ENCODE measurements at regions not wholly inside any gene's neighbourhood (a gene's known extent, or its start where the extent isn't known, plus 50 kb on each side); places are given as distances from the start of the nearest gene placed in this dataset.

- no peaks in the 10 kb centered on the region for H3K27me3 ChIP-seq (ENCODE audit: insufficient read depth)
- H3F3A ChIP-seq (replicated peaks; ENCODE audit: low read depth), result no peaks in the 10 kb centered on the region
- Mint-ChIP-seq H3K27ac (no peak overlapping the region), H3K4me3 (no peak overlapping the region), H3K9me3 (peaks cover 15% of the 10 kb centered on the region), H3K36me3 (ENCODE audit: low read depth) (no peaks in the 10 kb centered on the region; the same call in 2 of the 3 replicates), H3K27me3 (ENCODE audit: insufficient read depth, low read depth, poor library complexity) (peaks cover 8% of the 10 kb centered on the region), H3K4me1 (no peaks in the 10 kb centered on the region; the same call in 2 of the 3 replicates)
- ATAC-seq (no peak), DNase-seq (ENCODE audit: low spot score) (no peak)
- H3K4me1 ChIP-seq (ENCODE audit: insufficient read depth), result no peaks in the 10 kb centered on the region
- no peaks in the 10 kb centered on the region for H3K9me2 ChIP-seq (ENCODE audit: insufficient read depth)
- no peaks in the 10 kb centered on the region for H3K79me2 ChIP-seq (replicated peaks; ENCODE audit: insufficient read depth)
- no peak overlapping the region for H3K4me2 ChIP-seq
- no peak overlapping the region for H2AFZ ChIP-seq
- H3K27ac ChIP-seq (ENCODE audit: low read depth), result no peak overlapping the region
- no peaks in the 10 kb centered on the region for H3K36me3 ChIP-seq (ENCODE audit: insufficient read depth)
- TF ChIP-seq CTCF (conservative IDR thresholded peaks at IDR 0.05; ENCODE audit: low read depth in 2 of 2), result no peak
- TF ChIP-seq, protein P1, sequence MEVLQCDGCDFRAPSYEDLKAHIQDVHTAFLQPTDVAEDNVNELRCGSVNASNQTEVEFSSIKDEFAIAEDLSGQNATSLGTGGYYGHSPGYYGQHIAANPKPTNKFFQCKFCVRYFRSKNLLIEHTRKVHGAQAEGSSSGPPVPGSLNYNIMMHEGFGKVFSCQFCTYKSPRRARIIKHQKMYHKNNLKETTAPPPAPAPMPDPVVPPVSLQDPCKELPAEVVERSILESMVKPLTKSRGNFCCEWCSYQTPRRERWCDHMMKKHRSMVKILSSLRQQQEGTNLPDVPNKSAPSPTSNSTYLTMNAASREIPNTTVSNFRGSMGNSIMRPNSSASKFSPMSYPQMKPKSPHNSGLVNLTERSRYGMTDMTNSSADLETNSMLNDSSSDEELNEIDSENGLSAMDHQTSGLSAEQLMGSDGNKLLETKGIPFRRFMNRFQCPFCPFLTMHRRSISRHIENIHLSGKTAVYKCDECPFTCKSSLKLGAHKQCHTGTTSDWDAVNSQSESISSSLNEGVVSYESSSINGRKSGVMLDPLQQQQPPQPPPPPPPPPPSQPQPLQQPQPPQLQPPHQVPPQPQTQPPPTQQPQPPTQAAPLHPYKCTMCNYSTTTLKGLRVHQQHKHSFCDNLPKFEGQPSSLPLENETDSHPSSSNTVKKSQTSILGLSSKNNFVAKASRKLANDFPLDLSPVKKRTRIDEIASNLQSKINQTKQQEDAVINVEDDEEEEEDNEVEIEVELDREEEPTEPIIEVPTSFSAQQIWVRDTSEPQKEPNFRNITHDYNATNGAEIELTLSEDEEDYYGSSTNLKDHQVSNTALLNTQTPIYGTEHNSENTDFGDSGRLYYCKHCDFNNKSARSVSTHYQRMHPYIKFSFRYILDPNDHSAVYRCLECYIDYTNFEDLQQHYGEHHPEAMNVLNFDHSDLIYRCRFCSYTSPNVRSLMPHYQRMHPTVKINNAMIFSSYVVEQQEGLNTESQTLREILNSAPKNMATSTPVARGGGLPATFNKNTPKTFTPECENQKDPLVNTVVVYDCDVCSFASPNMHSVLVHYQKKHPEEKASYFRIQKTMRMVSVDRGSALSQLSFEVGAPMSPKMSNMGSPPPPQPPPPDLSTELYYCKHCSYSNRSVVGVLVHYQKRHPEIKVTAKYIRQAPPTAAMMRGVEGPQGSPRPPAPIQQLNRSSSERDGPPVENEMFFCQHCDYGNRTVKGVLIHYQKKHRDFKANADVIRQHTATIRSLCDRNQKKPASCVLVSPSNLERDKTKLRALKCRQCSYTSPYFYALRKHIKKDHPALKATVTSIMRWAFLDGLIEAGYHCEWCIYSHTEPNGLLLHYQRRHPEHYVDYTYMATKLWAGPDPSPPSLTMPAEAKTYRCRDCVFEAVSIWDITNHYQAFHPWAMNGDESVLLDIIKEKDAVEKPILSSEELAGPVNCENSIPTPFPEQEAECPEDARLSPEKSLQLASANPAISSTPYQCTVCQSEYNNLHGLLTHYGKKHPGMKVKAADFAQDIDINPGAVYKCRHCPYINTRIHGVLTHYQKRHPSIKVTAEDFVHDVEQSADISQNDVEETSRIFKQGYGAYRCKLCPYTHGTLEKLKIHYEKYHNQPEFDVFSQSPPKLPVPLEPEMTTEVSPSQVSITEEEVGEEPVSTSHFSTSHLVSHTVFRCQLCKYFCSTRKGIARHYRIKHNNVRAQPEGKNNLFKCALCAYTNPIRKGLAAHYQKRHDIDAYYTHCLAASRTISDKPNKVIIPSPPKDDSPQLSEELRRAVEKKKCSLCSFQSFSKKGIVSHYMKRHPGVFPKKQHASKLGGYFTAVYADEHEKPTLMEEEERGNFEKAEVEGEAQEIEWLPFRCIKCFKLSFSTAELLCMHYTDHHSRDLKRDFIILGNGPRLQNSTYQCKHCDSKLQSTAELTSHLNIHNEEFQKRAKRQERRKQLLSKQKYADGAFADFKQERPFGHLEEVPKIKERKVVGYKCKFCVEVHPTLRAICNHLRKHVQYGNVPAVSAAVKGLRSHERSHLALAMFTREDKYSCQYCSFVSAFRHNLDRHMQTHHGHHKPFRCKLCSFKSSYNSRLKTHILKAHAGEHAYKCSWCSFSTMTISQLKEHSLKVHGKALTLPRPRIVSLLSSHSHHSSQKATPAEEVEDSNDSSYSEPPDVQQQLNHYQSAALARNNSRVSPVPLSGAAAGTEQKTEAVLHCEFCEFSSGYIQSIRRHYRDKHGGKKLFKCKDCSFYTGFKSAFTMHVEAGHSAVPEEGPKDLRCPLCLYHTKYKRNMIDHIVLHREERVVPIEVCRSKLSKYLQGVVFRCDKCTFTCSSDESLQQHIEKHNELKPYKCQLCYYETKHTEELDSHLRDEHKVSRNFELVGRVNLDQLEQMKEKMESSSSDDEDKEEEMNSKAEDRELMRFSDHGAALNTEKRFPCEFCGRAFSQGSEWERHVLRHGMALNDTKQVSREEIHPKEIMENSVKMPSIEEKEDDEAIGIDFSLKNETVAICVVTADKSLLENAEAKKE (CRISPR knock-in tag; IDR thresholded peaks at IDR 0.05), result no peak
- TF ChIP-seq CREB1 (CRISPR knock-in tag; IDR thresholded peaks at IDR 0.05; ENCODE audit: low read depth), result no peak
- no peak for TF ChIP-seq POLR2AphosphoS5 (IDR thresholded peaks at IDR 0.05; ENCODE audit: low read depth)
- no peak for TF ChIP-seq EZH2phosphoT487 (IDR thresholded peaks at IDR 0.05; ENCODE audit: unreplicated experiment)
- TF ChIP-seq, protein P2, sequence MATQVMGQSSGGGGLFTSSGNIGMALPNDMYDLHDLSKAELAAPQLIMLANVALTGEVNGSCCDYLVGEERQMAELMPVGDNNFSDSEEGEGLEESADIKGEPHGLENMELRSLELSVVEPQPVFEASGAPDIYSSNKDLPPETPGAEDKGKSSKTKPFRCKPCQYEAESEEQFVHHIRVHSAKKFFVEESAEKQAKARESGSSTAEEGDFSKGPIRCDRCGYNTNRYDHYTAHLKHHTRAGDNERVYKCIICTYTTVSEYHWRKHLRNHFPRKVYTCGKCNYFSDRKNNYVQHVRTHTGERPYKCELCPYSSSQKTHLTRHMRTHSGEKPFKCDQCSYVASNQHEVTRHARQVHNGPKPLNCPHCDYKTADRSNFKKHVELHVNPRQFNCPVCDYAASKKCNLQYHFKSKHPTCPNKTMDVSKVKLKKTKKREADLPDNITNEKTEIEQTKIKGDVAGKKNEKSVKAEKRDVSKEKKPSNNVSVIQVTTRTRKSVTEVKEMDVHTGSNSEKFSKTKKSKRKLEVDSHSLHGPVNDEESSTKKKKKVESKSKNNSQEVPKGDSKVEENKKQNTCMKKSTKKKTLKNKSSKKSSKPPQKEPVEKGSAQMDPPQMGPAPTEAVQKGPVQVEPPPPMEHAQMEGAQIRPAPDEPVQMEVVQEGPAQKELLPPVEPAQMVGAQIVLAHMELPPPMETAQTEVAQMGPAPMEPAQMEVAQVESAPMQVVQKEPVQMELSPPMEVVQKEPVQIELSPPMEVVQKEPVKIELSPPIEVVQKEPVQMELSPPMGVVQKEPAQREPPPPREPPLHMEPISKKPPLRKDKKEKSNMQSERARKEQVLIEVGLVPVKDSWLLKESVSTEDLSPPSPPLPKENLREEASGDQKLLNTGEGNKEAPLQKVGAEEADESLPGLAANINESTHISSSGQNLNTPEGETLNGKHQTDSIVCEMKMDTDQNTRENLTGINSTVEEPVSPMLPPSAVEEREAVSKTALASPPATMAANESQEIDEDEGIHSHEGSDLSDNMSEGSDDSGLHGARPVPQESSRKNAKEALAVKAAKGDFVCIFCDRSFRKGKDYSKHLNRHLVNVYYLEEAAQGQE (IDR thresholded peaks at IDR 0.05; ENCODE audit: unreplicated experiment), result no peak
- no peak for TF ChIP-seq ZNF114 (CRISPR knock-in tag; IDR thresholded peaks at IDR 0.05)
- TF ChIP-seq NANOG (IDR thresholded peaks at IDR 0.05; ENCODE audit: borderline replicate concordance), result no peak
- TF ChIP-seq JUNB (IDR thresholded peaks at IDR 0.05; ENCODE audit: unreplicated experiment), result no peak
- TF ChIP-seq ETS1 (IDR thresholded peaks at IDR 0.05), result no peak
- no peak for TF ChIP-seq STAT1 (IDR thresholded peaks at IDR 0.05; ENCODE audit: unreplicated experiment)
- TF ChIP-seq EZH2 (IDR thresholded peaks at IDR 0.05; ENCODE audit: low read depth, unreplicated experiment), result no peak
- no peaks in the 10 kb centered on the region for H4K20me1 ChIP-seq (replicated peaks; ENCODE audit: insufficient read depth)
- H3K4me3 ChIP-seq, result no peak overlapping the region
These were observed 60.2 kb upstream of the ZNF469 start for GRCh38 chr16:88322500-88322970.
